ENCODE measurements at regions not wholly inside any gene's neighbourhood (a gene's known extent, or its start where the extent isn't known, plus 50 kb on each side); places are given as distances from the start of the nearest gene placed in this dataset.

DNA sequence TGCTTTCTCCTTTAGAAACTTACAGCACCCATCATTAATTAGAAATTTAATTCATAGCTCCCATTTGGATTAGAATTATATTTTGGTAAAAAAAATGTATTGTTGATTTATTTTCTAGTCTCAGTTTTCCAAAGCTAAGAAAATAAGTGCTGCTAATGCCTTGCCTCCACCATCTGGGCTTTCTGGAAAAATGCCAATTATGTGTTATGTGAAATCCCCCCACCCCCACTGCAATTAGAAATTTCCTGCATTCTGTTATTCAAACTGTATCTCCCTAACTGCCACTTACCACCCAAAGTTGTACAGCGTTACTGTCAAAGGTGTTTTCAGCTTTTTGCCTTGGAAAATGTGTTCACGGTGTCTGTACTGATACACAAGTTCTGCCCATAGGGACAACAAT is 617.2 kb upstream of the UBE2E2 start:
- TF ChIP-seq, protein P1, sequence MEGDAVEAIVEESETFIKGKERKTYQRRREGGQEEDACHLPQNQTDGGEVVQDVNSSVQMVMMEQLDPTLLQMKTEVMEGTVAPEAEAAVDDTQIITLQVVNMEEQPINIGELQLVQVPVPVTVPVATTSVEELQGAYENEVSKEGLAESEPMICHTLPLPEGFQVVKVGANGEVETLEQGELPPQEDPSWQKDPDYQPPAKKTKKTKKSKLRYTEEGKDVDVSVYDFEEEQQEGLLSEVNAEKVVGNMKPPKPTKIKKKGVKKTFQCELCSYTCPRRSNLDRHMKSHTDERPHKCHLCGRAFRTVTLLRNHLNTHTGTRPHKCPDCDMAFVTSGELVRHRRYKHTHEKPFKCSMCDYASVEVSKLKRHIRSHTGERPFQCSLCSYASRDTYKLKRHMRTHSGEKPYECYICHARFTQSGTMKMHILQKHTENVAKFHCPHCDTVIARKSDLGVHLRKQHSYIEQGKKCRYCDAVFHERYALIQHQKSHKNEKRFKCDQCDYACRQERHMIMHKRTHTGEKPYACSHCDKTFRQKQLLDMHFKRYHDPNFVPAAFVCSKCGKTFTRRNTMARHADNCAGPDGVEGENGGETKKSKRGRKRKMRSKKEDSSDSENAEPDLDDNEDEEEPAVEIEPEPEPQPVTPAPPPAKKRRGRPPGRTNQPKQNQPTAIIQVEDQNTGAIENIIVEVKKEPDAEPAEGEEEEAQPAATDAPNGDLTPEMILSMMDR (IDR thresholded peaks at IDR 0.05; ENCODE audit: insufficient read depth, low read length, poor library complexity, severe bottlenecking): no peak
- no peak for TF ChIP-seq EZH2phosphoT487 (conservative IDR thresholded peaks at IDR 0.05; ENCODE audit: low read length)
